ENCODE measurements at regions not wholly inside any gene's neighbourhood (a gene's known extent, or its start where the extent isn't known, plus 50 kb on each side); places are given as distances from the start of the nearest gene placed in this dataset.

DNA sequence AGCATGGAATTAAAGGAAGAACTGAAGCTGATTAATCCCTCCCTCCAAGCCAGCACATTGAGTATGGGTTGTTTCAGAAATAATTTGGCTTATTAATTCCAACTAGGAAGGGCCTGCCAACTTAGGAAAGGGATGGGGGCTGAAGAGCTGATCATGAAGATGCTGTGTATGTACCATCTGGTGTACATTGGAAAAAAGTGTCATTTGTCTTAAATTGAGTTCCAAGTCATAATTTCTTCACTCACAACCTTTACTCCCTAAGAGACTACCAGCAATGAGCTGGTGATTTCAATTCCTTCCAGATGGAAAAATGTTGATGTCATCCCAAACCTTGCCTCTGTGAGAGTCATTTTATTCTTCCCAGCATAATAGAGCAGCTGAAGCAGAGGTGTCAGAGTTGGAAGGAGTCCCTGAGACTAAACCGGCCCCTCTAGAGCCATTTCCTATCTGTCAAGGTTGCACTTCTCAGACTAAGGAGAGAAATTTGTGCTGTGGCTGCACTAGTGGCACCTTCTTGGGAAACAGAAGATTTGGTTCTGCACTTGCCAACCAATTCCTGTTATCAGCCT, 79.4 kb downstream of the GTPBP8 start:
- TF ChIP-seq YY1 (IDR thresholded peaks at IDR 0.05; ENCODE audit: insufficient read depth, insufficient read length) (no peak), ZNF274 (IDR thresholded peaks at IDR 0.05; ENCODE audit: low read depth, low read length) (no peak), SUZ12 (IDR thresholded peaks at IDR 0.05; ENCODE audit: extremely low read depth, insufficient read depth, insufficient read length) (no peak)

Data from NT2/D1 (cell line).